IMR-90 (cell line): ENCODE measurements at regions not wholly inside any gene's neighbourhood (a gene's known extent, or its start where the extent isn't known, plus 50 kb on each side); places are given as distances from the start of the nearest gene placed in this dataset.

Experiments used
- BHLHE40 ChIP-seq: fragments of 150-350 bp; IDR thresholded peaks from 2 replicates; pipeline ENCODE4 v1.6.1; 2016; ENCODE audit warnings: mild to moderate bottlenecking, low read depth, low read length
- CEBPB ChIP-seq: IDR thresholded peaks from 2 replicates; pipeline ENCODE4 v1.6.1; 2012; ENCODE audit warnings: low read depth, low read length, improper control_type of control experiment
- CTCF ChIP-seq: conservative IDR thresholded peaks from 2 replicates; pipeline ENCODE4 v1.5.1; 2012; ENCODE audit warnings: mild to moderate bottlenecking, low read depth, low read length, improper control_type of control experiment
- MAFK ChIP-seq: IDR thresholded peaks from 2 replicates; pipeline ENCODE4 v1.6.1; 2012; ENCODE audit warnings: low read depth, low read length, improper control_type of control experiment
- NFE2L2 ChIP-seq: fragments of 150-350 bp; IDR thresholded peaks from 2 replicates; pipeline ENCODE4 v1.6.1; 2016; ENCODE audit warnings: low read depth, mild to moderate bottlenecking, low read length
- POLR2A ChIP-seq: IDR thresholded peaks from 2 replicates; pipeline ENCODE4 v1.6.1; 2012; ENCODE audit warnings: mild to moderate bottlenecking, low read depth, low read length
- RAD21 ChIP-seq: IDR thresholded peaks from 2 replicates; pipeline ENCODE4 v1.6.1; 2012; ENCODE audit warnings: low read length, improper control_type of control experiment
- RCOR1 ChIP-seq: IDR thresholded peaks from 2 replicates; pipeline ENCODE4 v1.6.1; 2012; ENCODE audit warnings: mild to moderate bottlenecking, low read length, improper control_type of control experiment; ENCODE audit not compliant: insufficient replicate concordance
- SMC3 ChIP-seq: fragments of 150-350 bp; IDR thresholded peaks from 2 replicates; pipeline ENCODE4 v1.6.1; 2016; ENCODE audit warnings: low read depth, mild to moderate bottlenecking, antibody characterized with exemption, low read length, moderate library complexity
- USF2 ChIP-seq: fragments of 150-350 bp; IDR thresholded peaks from 2 replicates; pipeline ENCODE4 v1.6.1; 2017; ENCODE audit warnings: mild to moderate bottlenecking, antibody characterized with exemption, low read length, low read depth

GRCh38 chr5:87924436-87924835 is 344.2 kb downstream of the TMEM161B start:
- TF ChIP-seq CTCF, result no peak
- no peak for TF ChIP-seq CEBPB
- TF ChIP-seq USF2, result no peak
- no peak for TF ChIP-seq SMC3
- no peak for TF ChIP-seq RCOR1
- TF ChIP-seq BHLHE40, result no peak
- TF ChIP-seq POLR2A, result no peak
- no peak for TF ChIP-seq MAFK
- no peak for TF ChIP-seq RAD21
- no peak for TF ChIP-seq NFE2L2
